SHP77 (cell line): ENCODE measurements at regions not wholly inside any gene's neighbourhood (a gene's known extent, or its start where the extent isn't known, plus 50 kb on each side); places are given as distances from the start of the nearest gene placed in this dataset.
A peak's percentile ranks its signal among the peaks of the same experiment; 100 is the strongest.
"Not testable (repeated sequence)": the region's sequence is repeated elsewhere in the genome, so short reads cannot be mapped to it uniquely, and the experiment has no call there.

Experiments used
- DNase-seq, 2 experiments: peaks; one replicate each; lab custom pipeline; 2025; lab: John Stamatoyannopoulos, UW

DNA sequence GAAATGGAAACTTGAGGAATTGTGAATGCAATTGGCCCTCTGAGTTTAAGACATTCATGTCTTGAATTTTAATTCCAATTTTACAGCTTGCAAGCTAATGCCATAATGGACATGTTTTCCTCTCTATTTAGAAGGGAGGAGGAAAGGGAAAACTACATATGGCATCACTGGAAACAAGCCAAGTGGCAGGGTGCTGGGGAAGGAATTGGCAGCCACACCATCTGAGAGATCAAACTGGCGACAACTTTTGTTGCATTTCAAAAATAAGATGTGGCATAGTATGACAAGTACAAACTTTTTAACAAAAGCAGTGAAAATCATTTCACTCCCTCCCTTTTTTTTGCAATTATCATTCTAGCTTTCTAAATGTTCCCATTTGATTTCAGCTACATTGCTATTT is 615.6 kb downstream of the CENPC start:
- DNase-seq = no peak

DNA sequence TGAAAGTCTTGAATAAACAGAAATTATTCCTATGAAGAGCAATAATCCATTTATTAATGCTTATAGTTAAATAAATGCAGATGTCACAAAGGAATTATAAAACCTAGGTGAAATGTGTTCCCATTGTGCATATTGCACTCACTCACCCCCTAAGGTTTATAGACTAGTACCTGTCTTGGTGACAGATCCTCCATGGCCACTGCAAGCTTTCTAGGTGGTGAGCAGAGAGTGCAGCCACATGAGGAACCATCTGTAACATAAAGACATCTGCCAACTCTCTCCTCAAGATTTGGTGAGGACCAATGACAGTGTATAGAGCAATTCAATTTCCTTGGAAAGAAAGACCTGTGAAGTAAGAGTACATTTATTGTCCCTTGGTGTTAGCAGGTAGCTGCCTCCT is 616.4 kb downstream of the CENPC start:
- DNase-seq = not testable (repeated sequence)

DNA sequence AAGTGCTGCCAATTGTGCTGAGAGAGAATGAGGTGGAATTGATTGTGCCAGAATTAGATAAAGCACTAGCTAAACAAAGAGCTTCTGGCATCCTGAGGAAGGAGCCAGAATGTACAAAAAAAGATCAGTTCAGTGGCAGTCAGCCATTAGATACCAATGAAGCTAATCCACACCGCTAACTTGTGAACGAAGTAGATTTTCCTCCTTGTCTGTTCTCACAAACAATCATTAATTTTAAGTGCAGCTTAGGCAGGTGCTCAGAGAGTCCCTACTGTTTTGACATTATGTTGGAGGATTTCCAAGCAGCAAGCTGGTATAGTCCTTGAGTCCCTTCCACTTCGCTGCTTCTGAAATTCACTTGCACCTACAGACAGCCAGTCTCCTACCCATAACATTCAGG is 617.4 kb downstream of the CENPC start:
- DNase-seq = peak; percentile 63 to 78

DNA sequence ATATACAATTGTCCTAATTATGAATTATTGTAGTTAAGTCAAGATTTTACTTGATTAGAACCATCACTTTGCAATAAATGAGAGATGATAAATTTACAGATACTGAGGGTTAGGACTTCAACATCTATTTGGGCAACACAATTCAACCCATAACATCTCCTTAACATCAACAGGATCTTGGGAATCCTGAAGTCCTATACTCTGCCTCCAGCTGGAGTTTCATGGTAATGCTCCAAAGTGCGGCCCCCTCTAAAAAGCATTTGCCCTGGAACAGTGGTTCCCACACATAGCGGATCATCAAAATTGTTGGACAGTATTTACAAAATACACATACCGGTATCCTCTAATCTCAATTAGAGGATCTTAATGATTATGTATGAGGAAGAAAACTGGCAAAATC is 618.6 kb downstream of the CENPC start:
- no peak for DNase-seq

DNA sequence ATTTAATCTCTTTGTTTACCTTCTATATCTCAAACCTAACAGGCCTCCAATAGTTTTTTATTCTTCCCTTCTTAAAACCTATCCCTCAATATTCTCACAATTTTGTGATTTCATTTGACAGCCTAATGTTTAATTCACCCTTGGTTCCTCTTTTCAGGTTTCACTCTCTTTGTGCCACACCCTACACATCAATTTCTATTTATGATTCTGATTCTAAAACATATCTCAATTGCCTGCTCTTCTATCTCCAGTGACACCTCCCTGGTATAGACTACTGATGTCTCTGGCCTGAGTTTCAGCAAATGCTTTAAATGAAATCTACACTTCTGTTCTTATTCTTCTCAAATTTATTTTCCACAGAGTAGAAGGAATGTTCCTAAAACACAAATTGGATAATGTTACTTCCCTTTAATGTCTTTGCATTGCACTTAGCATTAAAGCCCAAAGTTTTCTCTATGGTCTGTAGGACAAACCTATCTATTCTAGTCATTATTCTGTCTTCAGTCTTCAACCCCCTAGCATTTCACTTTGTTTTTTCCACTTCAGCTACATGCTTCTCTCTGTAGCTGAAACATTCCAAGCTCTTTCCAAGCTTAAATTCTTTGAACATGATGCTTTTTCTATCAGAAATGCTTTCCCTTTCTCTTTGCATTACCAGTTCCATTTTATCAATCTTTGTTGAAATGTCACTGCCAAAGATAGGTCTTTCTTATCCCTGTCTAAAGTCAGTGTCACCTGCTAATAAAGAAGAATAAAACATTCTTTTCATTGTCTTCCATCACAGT is 622.0 kb downstream of the CENPC start:
- DNase-seq = no peak

DNA sequence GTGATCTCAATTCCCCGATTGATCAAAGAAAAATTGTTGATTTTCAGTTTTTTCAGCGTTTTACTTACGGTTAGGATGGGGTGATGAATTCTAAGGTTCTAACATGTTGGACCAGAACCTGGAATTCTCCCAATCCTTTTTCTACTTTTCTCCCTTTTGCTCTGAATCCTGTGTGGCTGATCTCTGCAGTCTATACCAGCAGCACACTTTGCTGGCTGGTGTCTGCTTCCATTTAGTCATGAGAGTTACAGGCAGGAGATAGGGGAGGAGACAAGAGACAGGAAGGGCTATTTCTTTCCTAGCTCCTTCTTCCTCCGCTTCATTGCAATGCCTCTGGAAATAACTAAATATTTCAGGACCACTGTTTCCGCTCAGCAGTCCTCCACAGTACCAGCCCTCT is 623.9 kb downstream of the CENPC start:
- no peak for DNase-seq

DNA sequence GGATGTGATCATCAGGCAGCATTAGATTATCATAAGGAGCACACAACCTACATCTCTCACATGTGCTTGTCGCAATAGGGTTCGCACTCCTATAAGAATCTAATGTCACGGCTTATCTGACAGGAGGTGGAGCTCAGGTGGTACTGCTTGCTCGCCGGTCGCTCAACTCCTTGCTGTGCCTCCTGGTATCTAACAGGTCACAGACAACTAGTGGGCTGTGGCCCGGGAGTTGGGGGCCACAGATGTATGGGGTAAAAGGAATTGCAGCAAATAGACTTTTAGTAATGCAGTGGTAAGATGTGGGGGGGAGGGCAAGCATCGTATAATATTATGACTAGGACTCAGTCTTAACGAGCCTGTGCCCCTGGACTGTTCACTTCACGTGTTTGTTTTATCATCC is 624.8 kb downstream of the CENPC start:
- no peak for DNase-seq

DNA sequence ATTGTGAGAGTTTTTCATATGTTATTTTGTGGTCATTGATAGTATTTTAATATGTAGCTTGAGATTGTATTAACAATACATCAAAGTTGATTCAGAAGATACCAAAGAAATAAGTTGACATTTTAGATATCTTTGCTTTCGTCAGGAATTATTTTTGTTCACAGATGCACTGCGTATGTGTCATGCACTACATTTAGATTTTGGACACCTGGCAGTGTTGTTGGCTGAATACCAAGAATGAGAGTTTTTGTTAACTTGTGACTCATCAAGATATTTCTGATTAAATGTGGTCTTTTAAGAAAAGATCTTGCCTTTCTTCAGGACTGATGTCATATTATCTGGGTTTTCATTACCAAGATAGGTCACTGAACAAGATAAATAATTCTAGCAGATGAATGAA is 633.4 kb downstream of the CENPC start:
- DNase-seq = peak; percentile 1 to 3

DNA sequence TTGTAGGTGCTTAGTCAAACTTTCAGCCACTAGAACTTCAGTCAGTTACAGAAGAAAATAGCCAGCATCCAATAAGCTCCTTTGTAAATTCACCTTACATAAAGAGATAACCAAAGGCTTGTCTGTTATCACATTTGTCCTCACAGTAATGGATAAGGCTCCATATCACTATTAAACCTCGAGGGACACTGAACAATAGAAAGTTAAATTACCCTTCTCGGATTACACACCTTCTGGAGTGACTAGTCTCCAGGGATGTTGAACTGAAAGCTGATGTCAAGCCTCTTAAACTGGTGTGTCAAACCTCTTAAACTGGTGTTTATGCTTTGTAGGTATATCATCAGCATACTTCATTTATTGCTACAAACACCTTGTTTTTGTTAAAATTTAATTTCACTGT is 639.0 kb downstream of the CENPC start:
- no peak for DNase-seq

DNA sequence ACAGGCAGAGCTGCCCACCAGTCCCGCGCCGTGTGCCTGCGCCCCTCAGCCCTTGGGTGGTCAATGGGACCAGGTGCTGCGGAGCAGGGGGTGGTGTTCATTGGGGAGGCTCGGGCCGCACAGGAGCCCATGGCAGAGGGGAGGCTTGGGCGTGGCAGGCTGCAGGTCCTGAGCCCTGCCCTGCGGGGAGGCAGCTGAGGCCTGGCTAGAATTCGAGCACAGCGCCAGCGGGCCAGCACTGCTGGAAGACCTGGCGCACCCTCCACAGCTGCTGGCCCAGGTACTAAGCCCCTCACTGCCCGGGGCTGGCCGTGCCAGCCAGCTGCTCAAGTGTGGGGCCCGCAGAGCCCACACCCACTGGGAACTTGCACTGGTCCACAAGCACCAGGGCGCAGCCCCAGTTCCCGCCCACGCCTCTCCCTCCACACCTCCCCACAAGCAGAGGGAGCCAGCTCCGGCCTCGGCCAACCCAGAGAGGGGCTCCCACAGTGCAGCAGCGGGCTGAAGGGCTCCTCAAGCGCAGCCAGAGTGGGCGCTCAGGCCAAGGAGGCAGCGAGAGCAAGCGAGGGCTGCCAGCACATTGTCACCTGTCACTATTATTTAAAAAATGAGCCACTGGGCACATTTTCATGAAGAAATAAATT is 645.8 kb downstream of the CENPC start:
- DNase-seq = no peak

DNA sequence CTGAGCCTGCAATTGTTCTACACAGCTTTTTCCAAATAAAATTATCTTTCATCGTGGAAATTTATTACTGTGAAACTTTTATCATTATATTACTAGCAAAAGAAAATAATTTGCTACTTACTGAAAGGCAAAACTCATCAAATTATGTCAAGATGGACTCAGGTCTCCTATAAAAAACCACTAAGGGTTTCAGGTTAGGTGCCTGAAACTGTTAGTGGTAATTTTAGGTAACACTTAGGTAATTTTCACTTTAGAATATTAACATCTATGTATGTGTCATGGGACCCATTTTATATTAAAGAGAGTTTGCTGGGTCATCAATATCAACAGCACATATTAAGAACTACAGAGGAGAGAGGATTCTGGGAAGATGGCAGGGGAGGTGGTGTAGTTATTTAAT is 651.5 kb downstream of the CENPC start:
- no peak for DNase-seq

DNA sequence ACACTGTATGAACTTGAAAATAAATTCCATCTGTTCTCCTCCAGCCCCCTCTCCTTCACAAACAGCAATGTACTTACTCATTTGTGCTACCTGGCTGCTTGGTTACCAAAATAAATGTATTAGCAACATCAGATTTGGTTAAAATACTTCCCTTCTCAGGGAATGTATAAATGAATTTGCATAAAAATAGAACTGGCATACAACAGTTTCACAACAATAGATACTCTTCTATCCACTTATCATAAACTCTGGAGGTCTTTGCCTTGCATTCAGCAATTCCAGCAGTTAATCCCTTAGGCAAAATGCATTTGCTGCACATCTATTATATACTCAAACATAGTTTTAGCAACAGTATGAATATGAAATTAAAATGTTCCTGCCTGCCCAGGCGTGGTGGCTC is 658.2 kb downstream of the CENPC start:
- no peak for DNase-seq

DNA sequence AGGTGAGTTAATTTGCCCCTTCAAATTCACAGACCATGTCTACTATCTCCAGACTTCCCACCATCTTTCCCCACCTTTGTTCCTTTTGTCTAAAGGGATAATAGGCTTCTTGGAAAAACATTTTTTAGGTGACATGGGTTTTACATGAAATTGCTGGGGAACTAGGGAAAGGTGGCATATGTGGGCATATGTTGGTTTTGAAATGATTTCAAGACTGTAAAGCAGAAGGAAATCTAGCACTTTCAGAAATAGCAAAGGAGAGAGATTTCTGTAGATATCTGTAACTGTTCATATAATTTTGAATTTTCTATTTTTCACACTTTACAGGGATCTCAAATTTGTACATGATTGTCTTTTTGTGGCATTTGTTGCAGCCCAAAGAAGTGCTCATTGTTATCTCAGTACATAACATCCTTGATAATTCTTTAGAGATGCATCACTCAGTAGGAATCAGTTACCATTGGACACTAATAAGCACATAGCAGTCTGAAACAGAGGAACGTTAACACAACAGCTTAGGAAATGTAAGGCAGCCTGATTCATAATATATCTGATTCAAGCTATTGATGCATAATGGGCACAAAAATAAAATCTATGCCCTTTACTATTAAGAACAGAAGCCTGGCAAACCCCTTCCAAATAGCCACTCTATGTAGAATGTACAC is 659.7 kb downstream of the CENPC start:
- DNase-seq = no peak

DNA sequence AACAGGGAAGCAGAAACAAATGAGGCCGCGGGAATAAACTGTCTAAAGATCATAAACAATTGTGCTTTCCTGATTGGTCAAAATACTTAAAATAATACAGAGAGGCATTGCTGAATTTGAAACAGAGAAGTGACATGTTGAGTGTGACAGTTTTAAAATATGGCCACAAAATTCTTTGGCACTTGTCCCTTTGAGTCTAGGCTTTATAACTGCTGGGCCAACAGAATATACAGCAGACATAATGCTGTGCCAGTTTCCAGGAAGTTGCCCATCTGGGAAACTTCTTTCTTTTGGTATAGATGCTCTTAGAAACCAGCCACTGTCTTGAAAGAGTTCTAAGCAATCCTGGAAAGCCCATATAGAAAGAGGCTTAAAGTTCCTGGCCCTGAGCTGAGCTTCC is 668.4 kb downstream of the CENPC start:
- no peak for DNase-seq

DNA sequence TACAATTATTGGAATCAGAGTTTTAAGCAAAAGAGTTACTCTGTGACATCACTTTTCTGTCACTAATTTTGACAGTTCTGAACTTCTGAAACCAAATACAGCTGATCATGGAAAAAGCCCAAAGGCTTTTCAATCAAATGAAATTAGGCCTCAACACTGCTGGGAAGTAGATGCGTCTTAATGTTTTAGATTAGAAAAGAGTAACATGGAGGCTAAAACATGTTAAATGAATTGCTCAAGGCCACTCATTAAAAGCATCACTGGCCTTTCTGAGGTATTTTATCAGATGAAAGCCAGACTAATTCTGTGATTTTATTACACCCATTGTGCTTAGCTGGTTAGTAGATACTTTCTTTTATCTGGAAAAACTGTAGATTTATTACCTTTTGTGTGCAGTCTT is 672.6 kb downstream of the CENPC start:
- no peak for DNase-seq

DNA sequence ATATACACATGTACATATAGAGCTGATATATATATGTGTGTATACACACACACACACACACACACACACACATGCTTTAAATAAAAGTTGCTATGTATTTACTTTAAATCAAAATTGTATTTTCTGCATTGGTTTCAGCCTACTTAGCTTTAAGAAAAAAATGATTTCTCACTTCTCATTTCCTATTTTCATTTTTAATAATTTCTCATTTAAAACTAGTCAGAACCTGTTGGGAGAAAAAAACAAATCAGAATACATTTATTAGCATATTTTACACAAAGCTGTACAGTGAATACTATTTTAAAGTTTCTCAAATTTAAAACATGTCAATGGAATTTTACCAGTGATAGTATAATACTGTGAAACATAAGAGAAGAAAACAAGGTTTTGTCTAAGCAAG is 681.8 kb downstream of the CENPC start:
- no peak for DNase-seq

DNA sequence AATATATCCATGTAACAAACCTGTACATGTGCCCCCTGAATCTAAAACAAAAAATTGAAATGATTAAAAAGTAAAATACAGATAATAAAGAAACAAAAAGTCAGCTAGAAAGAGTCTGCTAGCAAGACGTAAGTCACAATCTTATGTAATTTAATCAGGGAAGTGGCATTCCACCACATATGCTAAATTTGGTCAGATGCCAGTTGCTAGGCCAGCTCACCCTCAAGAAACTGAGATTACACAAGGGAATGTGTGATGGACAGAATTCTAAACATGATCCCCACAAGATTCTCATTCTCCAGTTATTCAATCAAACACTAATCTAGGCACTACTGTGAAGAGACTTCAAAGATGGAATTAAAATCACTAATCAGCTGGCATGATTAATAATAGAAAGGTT is 689.3 kb downstream of the CENPC start:
- DNase-seq = no peak

DNA sequence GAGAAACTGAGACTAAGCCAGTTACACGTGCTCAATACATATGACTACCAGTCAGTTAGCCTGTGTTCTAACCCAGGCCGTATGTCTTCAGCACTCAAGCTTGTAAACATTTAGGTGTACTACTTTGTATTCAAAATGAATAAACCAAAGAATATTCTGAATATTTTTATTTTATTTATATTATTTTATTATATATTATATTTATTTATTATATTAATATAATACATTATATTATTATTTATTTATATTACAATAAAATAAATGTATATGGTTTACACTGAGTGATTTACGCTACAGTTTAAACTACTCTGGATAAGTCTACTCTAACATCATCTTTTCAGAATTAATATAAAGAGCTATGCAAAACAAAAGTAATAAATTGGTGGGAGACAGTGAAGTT is 691.5 kb downstream of the CENPC start:
- no peak for DNase-seq

DNA sequence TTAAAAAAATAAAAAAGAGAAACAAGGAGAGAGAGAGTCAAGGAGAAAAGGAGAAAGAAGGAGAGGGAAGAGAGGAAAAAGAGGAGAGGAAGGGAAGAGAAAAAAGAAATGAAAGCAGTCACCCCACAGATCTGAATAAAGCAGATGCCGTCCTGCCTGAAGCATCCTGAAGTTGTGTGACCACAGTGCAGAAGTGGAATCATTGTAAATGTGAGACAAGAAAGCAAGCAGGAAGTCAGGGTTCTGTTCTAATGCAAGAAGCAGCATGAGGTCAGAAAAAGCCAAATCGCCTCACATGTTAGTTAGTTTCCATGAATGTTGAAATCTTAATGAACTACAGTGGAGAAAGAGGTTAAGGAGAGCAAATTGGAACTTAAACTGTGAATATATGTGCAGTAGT is 692.5 kb downstream of the CENPC start:
- no peak for DNase-seq

DNA sequence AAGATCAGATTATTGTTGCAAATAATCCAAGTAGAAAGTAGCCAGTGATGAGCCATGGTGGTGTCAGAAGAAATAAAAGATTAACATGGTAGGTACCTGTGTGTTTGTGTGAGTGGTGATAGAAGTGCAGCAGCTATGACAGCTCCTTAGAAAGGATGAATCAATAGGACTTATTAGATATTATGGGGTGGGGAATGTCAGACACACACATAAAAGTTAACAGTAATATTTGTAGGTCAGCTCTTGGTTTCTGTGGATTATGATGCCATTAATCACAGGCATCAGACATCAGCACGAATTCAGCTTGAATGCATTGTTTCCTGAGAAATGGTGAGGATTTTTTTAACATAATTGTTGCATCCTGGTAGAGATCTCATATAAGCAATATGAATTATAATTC is 695.7 kb downstream of the CENPC start:
- no peak for DNase-seq

DNA sequence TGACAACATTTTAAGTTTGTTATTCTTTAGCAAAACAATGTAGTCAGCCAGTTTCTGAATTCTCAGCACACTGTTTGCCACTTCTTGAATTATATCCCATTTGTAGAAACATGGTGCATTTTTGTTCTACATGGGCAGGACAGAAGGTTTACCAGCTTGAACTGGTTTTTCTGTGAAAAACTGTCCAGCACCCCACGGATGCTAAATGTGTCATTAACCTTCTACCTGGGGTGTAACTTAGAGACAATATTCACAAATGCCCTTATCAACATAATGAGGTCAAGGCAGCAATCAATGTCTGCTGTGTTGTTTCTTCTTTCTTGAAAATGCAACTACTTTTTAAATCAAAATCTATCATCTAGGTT is 702.6 kb downstream of the CENPC start:
- no peak for DNase-seq

DNA sequence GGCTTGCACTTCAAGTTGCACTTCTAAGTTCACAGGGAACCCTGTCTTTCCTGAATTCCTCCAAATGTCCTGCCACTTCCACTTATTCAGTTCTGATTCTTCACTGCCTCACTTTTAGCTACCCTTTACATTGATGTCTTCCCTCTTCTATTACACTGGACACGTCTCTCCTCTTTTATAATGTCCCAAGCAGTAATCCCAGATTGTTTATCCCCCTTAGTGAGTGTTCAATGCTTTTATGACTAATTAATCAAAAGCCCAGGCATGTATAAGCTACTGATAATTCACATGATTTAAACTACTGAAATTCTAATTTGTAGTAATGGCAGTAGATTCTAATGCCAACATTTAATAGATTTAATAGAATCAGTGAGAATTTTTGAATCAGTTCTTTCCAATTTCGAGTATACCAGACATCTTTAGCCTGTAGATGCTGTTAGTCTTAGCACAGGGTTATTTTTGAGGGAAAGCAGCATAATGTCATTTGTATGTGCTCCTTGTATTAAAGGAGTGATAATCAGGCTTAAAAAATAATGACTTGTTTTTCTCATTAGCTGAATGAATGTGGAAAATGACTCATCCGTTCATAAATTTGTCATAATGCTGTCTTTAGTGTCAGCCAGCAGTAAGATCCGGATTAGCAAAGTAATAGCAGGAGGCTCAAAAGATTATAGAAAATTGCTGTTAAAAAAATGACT is 703.1 kb downstream of the CENPC start:
- no peak for DNase-seq

DNA sequence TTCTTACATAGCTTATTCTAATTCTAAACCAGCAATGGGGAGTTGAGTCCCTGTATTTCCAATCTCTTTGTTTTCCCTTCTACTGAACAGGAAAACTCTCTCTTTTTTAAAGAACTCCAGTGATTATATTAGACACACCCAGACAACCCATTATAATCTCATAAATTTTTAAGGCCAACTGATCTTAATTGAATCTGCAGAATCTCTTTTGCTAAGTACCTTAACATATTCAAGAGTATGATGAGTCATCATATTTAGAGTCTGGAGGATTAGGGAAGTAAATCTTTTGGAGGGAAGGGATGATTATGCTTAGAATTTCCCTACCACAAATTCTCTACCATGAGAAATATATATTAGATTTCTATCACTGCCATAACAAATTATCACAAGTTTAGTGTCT is 705.1 kb downstream of the CENPC start:
- no peak for DNase-seq
